ENCODE measurements at regions not wholly inside any gene's neighbourhood (a gene's known extent, or its start where the extent isn't known, plus 50 kb on each side); places are given as distances from the start of the nearest gene placed in this dataset.

GRCh38 chr4:42710329-42710728 lies 53.4 kb upstream of the ATP8A1 start:
- WGBS (ENCODE audit: insufficient coverage) = no CpG with 5 or more reads among the region's 5 CpGs

GRCh38 chr4:42709392-42710065 lies 52.6 kb upstream of the ATP8A1 start:
- intact Hi-C loops (cut with micrococcal nuclease) = no loop called here
- WGBS (ENCODE audit: insufficient coverage) = no CpG with 5 or more reads among the region's 5 CpGs
- DNase-seq = no peak
- H4K20me1 ChIP-seq (ENCODE audit: insufficient read depth, low read length) = no peaks in the 10 kb centered on the region
- H3K9me3 Mint-ChIP-seq = peaks cover 0 to 3% (median 0%) of the 10 kb centered on the region in 7 donors
- H3K4me3 ChIP-seq (replicated peaks in 1 of 3; ENCODE audit: low read depth in 2 of 3, low read length in 3 of 3) = no peak overlapping the region
- H3K27ac Mint-ChIP-seq = no peak overlapping the region
- no peaks in the 10 kb centered on the region for H3K9me3 ChIP-seq (replicated peaks in 1 of 2; ENCODE audit: control insufficient read depth in 1 of 2, insufficient read depth in 1 of 2, low read length in 2 of 2)
- H3K4me2 ChIP-seq (replicated peaks; ENCODE audit: extremely low read depth, low read length, poor library complexity, severe bottlenecking) = no peak overlapping the region
- H3K4me1 Mint-ChIP-seq = no peaks in the 10 kb centered on the region
- no peaks in the 10 kb centered on the region for H3K36me3 ChIP-seq (replicated peaks in 1 of 2; ENCODE audit: control insufficient read depth in 1 of 2, insufficient read depth in 2 of 2, low read length in 2 of 2)
- H3K79me2 ChIP-seq (ENCODE audit: insufficient read depth, low read length) = no peaks in the 10 kb centered on the region
- H2AFZ ChIP-seq (ENCODE audit: insufficient read depth, low read depth, low read length, poor library complexity, severe bottlenecking) = no peak overlapping the region
- TF ChIP-seq CTCF (IDR thresholded peaks at IDR 0.05) = no peak
- H3K27me3 ChIP-seq (ENCODE audit: control insufficient read depth in 2 of 2, insufficient read depth in 2 of 2, low read length in 2 of 2) = no peaks in the 10 kb centered on the region
- no peak overlapping the region for H3K4me3 Mint-ChIP-seq
- no peaks in the 10 kb centered on the region for H3K4me1 ChIP-seq (ENCODE audit: control insufficient read depth in 1 of 2, insufficient read depth in 2 of 2, low read length in 2 of 2)
- no peaks in the 10 kb centered on the region for H3K36me3 Mint-ChIP-seq
- H3K9ac ChIP-seq (ENCODE audit: insufficient read depth, low read length, poor library complexity, severe bottlenecking) = no peak overlapping the region
- no peak overlapping the region for H3K27ac ChIP-seq (ENCODE audit: low read depth in 1 of 2, low read length in 2 of 2)
- H3K27me3 Mint-ChIP-seq (ENCODE audit: low read depth in 3 of 3) = no peaks in the 10 kb centered on the region

More at GRCh38 chr4:42710329-42710728, 53.4 kb upstream of the ATP8A1 start:
- H3K79me2 ChIP-seq (ENCODE audit: insufficient read depth, low read length) = no peaks in the 10 kb centered on the region
- TF ChIP-seq CTCF (IDR thresholded peaks at IDR 0.05) = no peak
- no peaks in the 10 kb centered on the region for H3K9me3 ChIP-seq (replicated peaks in 1 of 2; ENCODE audit: control insufficient read depth in 1 of 2, insufficient read depth in 1 of 2, low read length in 2 of 2)
- Mint-ChIP-seq H3K27me3 (ENCODE audit: low read depth in 3 of 3) (no peaks in the 10 kb centered on the region), H3K4me3 (no peak overlapping the region), H3K27ac (no peak overlapping the region), H3K36me3 (no peaks in the 10 kb centered on the region), H3K4me1 (no peaks in the 10 kb centered on the region), H3K9me3 (peaks cover 0 to 3% (median 0%) of the 10 kb centered on the region in 7 donors)
- no peak overlapping the region for H3K9ac ChIP-seq (ENCODE audit: insufficient read depth, low read length, poor library complexity, severe bottlenecking)
- H3K36me3 ChIP-seq (replicated peaks in 1 of 2; ENCODE audit: control insufficient read depth in 1 of 2, insufficient read depth in 2 of 2, low read length in 2 of 2) = no peaks in the 10 kb centered on the region
- H2AFZ ChIP-seq (ENCODE audit: insufficient read depth, low read depth, low read length, poor library complexity, severe bottlenecking) = no peak overlapping the region
- H3K27ac ChIP-seq (ENCODE audit: low read depth in 1 of 2, low read length in 2 of 2) = no peak overlapping the region
- H3K4me2 ChIP-seq (replicated peaks; ENCODE audit: extremely low read depth, low read length, poor library complexity, severe bottlenecking) = no peak overlapping the region
- intact Hi-C loops (cut with micrococcal nuclease) = no loop called here
- no peaks in the 10 kb centered on the region for H3K4me1 ChIP-seq (ENCODE audit: control insufficient read depth in 1 of 2, insufficient read depth in 2 of 2, low read length in 2 of 2)
- H3K4me3 ChIP-seq (replicated peaks in 1 of 3; ENCODE audit: low read depth in 2 of 3, low read length in 3 of 3) = no peak overlapping the region
- no peaks in the 10 kb centered on the region for H4K20me1 ChIP-seq (ENCODE audit: insufficient read depth, low read length)
- DNase-seq = no peak
- H3K27me3 ChIP-seq (ENCODE audit: control insufficient read depth in 2 of 2, insufficient read depth in 2 of 2, low read length in 2 of 2) = no peaks in the 10 kb centered on the region

Measured in CD14-positive monocyte (primary cell).